ENCODE measurements at regions not wholly inside any gene's neighbourhood (a gene's known extent, or its start where the extent isn't known, plus 50 kb on each side); places are given as distances from the start of the nearest gene placed in this dataset.

GRCh38 chr5:89282554-89283510 lies 399.8 kb upstream of the MEF2C start:
- no peak for DNase-seq

- DNase-seq, result no peak
Observed at GRCh38 chr5:89281766-89282553, 399.0 kb upstream of the MEF2C start.

- DNase-seq, result no peak
Observed at GRCh38 chr5:89281211-89281610, 398.2 kb upstream of the MEF2C start.

GRCh38 chr5:89280103-89281037 lies 397.4 kb upstream of the MEF2C start:
- DNase-seq, result no peak

GRCh38 chr5:89279391-89280036 lies 396.5 kb upstream of the MEF2C start:
- no peak for DNase-seq

GRCh38 chr5:89277816-89278215 lies 394.8 kb upstream of the MEF2C start:
- DNase-seq, result no peak

GRCh38 chr5:89276566-89277305 lies 393.8 kb upstream of the MEF2C start:
- no peak for DNase-seq

GRCh38 chr5:89275066-89275855 lies 392.3 kb upstream of the MEF2C start:
- DNase-seq, result no peak

GRCh38 chr5:89273289-89273688 lies 390.3 kb upstream of the MEF2C start:
- no peak for DNase-seq

- DNase-seq, result no peak
Observed at GRCh38 chr5:89270901-89271300, 387.9 kb upstream of the MEF2C start.

- no peak for DNase-seq
Observed at GRCh38 chr5:89269721-89270120, 386.7 kb upstream of the MEF2C start.

GRCh38 chr5:89268460-89268859 lies 385.5 kb upstream of the MEF2C start:
- DNase-seq, result no peak

- DNase-seq, result no peak
Observed at GRCh38 chr5:89267788-89268187, 384.8 kb upstream of the MEF2C start.

- DNase-seq, result no peak
Observed at GRCh38 chr5:89265511-89266179, 382.7 kb upstream of the MEF2C start.

- no peak for DNase-seq
Observed at GRCh38 chr5:89263846-89264245, 380.9 kb upstream of the MEF2C start.

- DNase-seq, result no peak
Observed at GRCh38 chr5:89262030-89262429, 379.0 kb upstream of the MEF2C start.

GRCh38 chr5:89260254-89260653 lies 377.3 kb upstream of the MEF2C start:
- no peak for DNase-seq

- DNase-seq, result no peak
Observed at GRCh38 chr5:89255845-89256463, 373.0 kb upstream of the MEF2C start.

- DNase-seq, result no peak
Observed at GRCh38 chr5:89253666-89254352, 370.8 kb upstream of the MEF2C start.
